HCT116 (cell line): ENCODE measurements at regions not wholly inside any gene's neighbourhood (a gene's known extent, or its start where the extent isn't known, plus 50 kb on each side); places are given as distances from the start of the nearest gene placed in this dataset.

Experiments used
- ATAC-seq: fragments of 200-7000 bp; cut with Tn5 transposase; 2 replicates; pipeline ENCODE4 v1.9.1; 2020; ENCODE audit warnings: mild to moderate bottlenecking, moderate library complexity
- BruUV-seq: library from RNA; stranded (reverse); fragments of 400-500 nt; replicated peaks from 2 replicates; lab custom pipeline; 2021; lab: Mats Ljungman, UMichigan
- CTCF ChIA-PET: fragments of 300-600 bp; sonication (Branson Sonifier 250); formaldehyde crosslinking; loops from one replicate; lab custom pipeline; 2021; ENCODE audit warnings: antibody characterized with exemption; lab: Charles Lee
- POLR2A ChIA-PET: fragments of 300-600, 350-600 bp; sonication (Branson Sonifier 250); formaldehyde crosslinking; loops from one replicate; lab custom pipeline; 2021; ENCODE audit warnings: antibody characterized with exemption; lab: Charles Lee
- RAD21 ChIA-PET, 2 experiments: fragments of 300-600 bp; sonication (Branson Sonifier 250); formaldehyde crosslinking; loops; one replicate each; lab custom pipeline; 2023; ENCODE audit warnings: low total read pairs in 2 of 2; ENCODE audit not compliant: uncharacterized antibody in 2 of 2, unreplicated experiment in 2 of 2, low non-redundant PET in 1 of 2; lab: Charles Lee
- DNase-seq: peaks from one replicate; pipeline ENCODE4 v3.0.0-alpha.2; 2010; ENCODE audit warnings: low read depth, low spot score
- H2AFZ ChIP-seq: fragments of 200-600 bp; shearing (Covaris generic), sonication (generic); 2 replicates; pipeline ENCODE4 v1.6.1; 2017; ENCODE audit warnings: low read depth, mixed run types, mixed read lengths, antibody characterized with exemption, low read length; ENCODE audit not compliant: poor library complexity, severe bottlenecking
- H3K27ac ChIP-seq: 2 replicates; pipeline ENCODE4 v1.5.1; 2012; ENCODE audit warnings: low read depth, low read length
- H3K27me3 ChIP-seq: fragments of 200-600 bp; sonication (generic); 2 replicates; pipeline ENCODE4 v1.6.1; 2016; ENCODE audit warnings: mixed run types, low read length, mixed read lengths; ENCODE audit not compliant: insufficient read depth
- H3K36me3 ChIP-seq, 2 experiments: fragments of 200-500 bp in 1 of 2; fragments of 200-600 bp in 1 of 2; sonication (Bioruptor generic) in 1 of 2; sonication (generic) in 1 of 2; 2 replicates each; pipeline versions ENCODE4 v1.5.1 to v1.6.1; 2014 to 2016; ENCODE audit warnings: low read length in 2 of 2, inconsistent platforms in 1 of 2, mixed read lengths in 1 of 2, mixed run types in 1 of 2; ENCODE audit not compliant: insufficient read depth in 2 of 2, control insufficient read depth in 1 of 2
- H3K4me1 ChIP-seq, 2 experiments: fragments of 200-600 bp in 1 of 2; sonication (generic) in 1 of 2; 2 replicates each; pipeline versions ENCODE4 v1.5.1 to v1.6.1; 2012 to 2017; ENCODE audit warnings: low read length in 2 of 2, inconsistent platforms in 1 of 2, mild to moderate bottlenecking in 1 of 2, mixed read lengths in 1 of 2, mixed run types in 1 of 2, moderate library complexity in 1 of 2; ENCODE audit not compliant: insufficient read depth in 2 of 2, control insufficient read depth in 1 of 2
- H3K4me2 ChIP-seq: fragments of 200-600 bp; sonication (generic); 2 replicates; pipeline ENCODE4 v1.6.1; 2017; ENCODE audit warnings: mixed run types, low read length, mixed read lengths
- H3K4me3 ChIP-seq, 2 experiments: fragments of 200-600 bp in 1 of 2; sonication (generic) in 1 of 2; replicated peaks in 1 of 2; 2 replicates each; pipeline ENCODE4 v1.5.1; 2011 to 2016; ENCODE audit warnings: low read length in 2 of 2, control low read depth in 1 of 2, low read depth in 1 of 2, mild to moderate bottlenecking in 1 of 2, mixed read lengths in 1 of 2, mixed run types in 1 of 2
- H3K79me2 ChIP-seq: fragments of 200-600 bp; sonication (generic); 2 replicates; pipeline ENCODE4 v1.6.1; 2017; ENCODE audit warnings: mild to moderate bottlenecking, mixed run types, low read length, moderate library complexity, mixed read lengths; ENCODE audit not compliant: insufficient read depth
- H3K9ac ChIP-seq: fragments of 200-600 bp; sonication (generic); 2 replicates; pipeline ENCODE4 v1.6.1; 2016; ENCODE audit warnings: low read length, mixed read lengths
- H3K9me2 ChIP-seq: fragments of 200-600 bp; sonication (generic), shearing (Covaris generic); 2 replicates; pipeline ENCODE4 v1.6.1; 2017; ENCODE audit warnings: mixed run types, mild to moderate bottlenecking, moderate library complexity; ENCODE audit not compliant: insufficient read depth
- H3K9me3 ChIP-seq, 2 experiments: fragments of 200-500 bp in 1 of 2; fragments of 200-600 bp in 1 of 2; sonication (Bioruptor generic) in 1 of 2; sonication (generic) in 1 of 2; 2 replicates each; pipeline ENCODE4 v1.6.1; 2014 to 2017; ENCODE audit warnings: low read length in 2 of 2, mixed read lengths in 2 of 2, inconsistent platforms in 1 of 2, low read depth in 1 of 2, mild to moderate bottlenecking in 1 of 2, mixed run types in 1 of 2, moderate library complexity in 1 of 2; ENCODE audit not compliant: control insufficient read depth in 1 of 2, insufficient read depth in 1 of 2
- H4K20me1 ChIP-seq: fragments of 200-600 bp; sonication (generic), shearing (Covaris generic); 2 replicates; pipeline ENCODE4 v1.6.1; 2017; ENCODE audit warnings: mixed run types, mild to moderate bottlenecking, moderate library complexity; ENCODE audit not compliant: insufficient read depth
- ATF3 ChIP-seq: IDR thresholded peaks from 2 replicates; pipeline ENCODE4 v1.6.1; 2012
- EGR1 ChIP-seq: IDR thresholded peaks from 2 replicates; pipeline ENCODE4 v1.6.1; 2012; ENCODE audit warnings: low read depth
- ELF1 ChIP-seq: IDR thresholded peaks from 2 replicates; pipeline ENCODE4 v1.6.1; 2012; ENCODE audit warnings: low read depth, borderline replicate concordance
- EZH2 ChIP-seq: fragments of 200-600 bp; sonication (generic); IDR thresholded peaks from 2 replicates; pipeline ENCODE4 v1.6.1; 2017; ENCODE audit warnings: antibody characterized with exemption, mixed run types
- EZH2phosphoT487 ChIP-seq: fragments of 200-600 bp; IDR thresholded peaks from 2 replicates; pipeline ENCODE4 v1.6.1; 2018; ENCODE audit warnings: antibody characterized with exemption, borderline replicate concordance
- POLR2A ChIP-seq: IDR thresholded peaks from 2 replicates; pipeline ENCODE4 v1.7.0; 2011; ENCODE audit warnings: borderline replicate concordance; ENCODE audit not compliant: insufficient read depth, insufficient read length; ENCODE audit errors: extremely low read depth
- RAD21 ChIP-seq: IDR thresholded peaks from 2 replicates; pipeline ENCODE4 v1.6.1; 2012; ENCODE audit warnings: low read depth, mild to moderate bottlenecking
- SRF ChIP-seq: IDR thresholded peaks from 2 replicates; pipeline ENCODE4 v1.6.1; 2012; ENCODE audit warnings: low read depth
- YY1 ChIP-seq: IDR thresholded peaks from 2 replicates; pipeline ENCODE4 v1.6.1; 2011; ENCODE audit warnings: low read length, low read depth, moderate library complexity, mild to moderate bottlenecking; ENCODE audit not compliant: insufficient replicate concordance; ENCODE audit errors: extremely low read depth
- ZBTB33 ChIP-seq: IDR thresholded peaks from 2 replicates; pipeline ENCODE4 v1.6.1; 2011; ENCODE audit warnings: mild to moderate bottlenecking, low read length, moderate library complexity; ENCODE audit not compliant: insufficient replicate concordance; ENCODE audit errors: extremely low read depth
- intact Hi-C: fragments of 100-400 bp; cut with micrococcal nuclease; formaldehyde crosslinking; loops from 2 replicates; pipeline ENCODE4 v1.10.0; 2022

GRCh38 chr4:141391771-141392170 lies 171.1 kb downstream of the ZNF330 start:
- no peaks in the 10 kb centered on the region for H3K4me1 ChIP-seq
- H3K9me2 ChIP-seq = no peaks in the 10 kb centered on the region
- no peaks in the 10 kb centered on the region for H3K27me3 ChIP-seq
- POLR2A ChIA-PET = no interaction called here
- RAD21 ChIA-PET = no interaction called here
- H3K36me3 ChIP-seq = no peaks in the 10 kb centered on the region
- DNase-seq (no peak), ATAC-seq (no peak)
- intact Hi-C loops = no loop called here
- no peaks in the 10 kb centered on the region for H3K79me2 ChIP-seq
- no peaks in the 10 kb centered on the region for H3K9me3 ChIP-seq
- H3K4me2 ChIP-seq = no peak overlapping the region
- H2AFZ ChIP-seq = no peak overlapping the region
- TF ChIP-seq ELF1 (no peak), YY1 (no peak), ATF3 (no peak), SRF (no peak), EGR1 (no peak), ZBTB33 (no peak), RAD21 (no peak)
- H4K20me1 ChIP-seq = no peaks in the 10 kb centered on the region
- H3K4me3 ChIP-seq = no peak overlapping the region
- no peak overlapping the region for H3K9ac ChIP-seq
- H3K27ac ChIP-seq = no peak overlapping the region
- no TSS peak for BruUV-seq
- CTCF ChIA-PET = no interaction called here

GRCh38 chr4:141395246-141395830 lies 174.6 kb downstream of the ZNF330 start:
- H3K36me3 ChIP-seq = no peaks in the 10 kb centered on the region
- ChIA-PET CTCF (no interaction called here), POLR2A (no interaction called here), RAD21 (no interaction called here)
- H2AFZ ChIP-seq = no peak overlapping the region
- ATAC-seq (no peak), DNase-seq (no peak)
- H3K27me3 ChIP-seq = no peaks in the 10 kb centered on the region
- intact Hi-C loops = no loop called here
- H4K20me1 ChIP-seq = no peaks in the 10 kb centered on the region
- no peak overlapping the region for H3K4me3 ChIP-seq
- no peaks in the 10 kb centered on the region for H3K79me2 ChIP-seq
- no peaks in the 10 kb centered on the region for H3K4me1 ChIP-seq
- no peaks in the 10 kb centered on the region for H3K9me3 ChIP-seq
- no TSS peak for BruUV-seq
- H3K4me2 ChIP-seq = no peak overlapping the region
- no peak overlapping the region for H3K27ac ChIP-seq
- TF ChIP-seq EZH2 (no peak), POLR2A (no peak), EZH2phosphoT487 (no peak)
- no peaks in the 10 kb centered on the region for H3K9me2 ChIP-seq
- H3K9ac ChIP-seq = no peak overlapping the region
